Activated CD8-positive, alpha-beta memory T cell treated with anti-CD3 and anti-CD28 coated beads, Interleukin-2, amount 50 U/mL, for 48 hours (primary cell): ENCODE measurements at regions not wholly inside any gene's neighbourhood (a gene's known extent, or its start where the extent isn't known, plus 50 kb on each side); places are given as distances from the start of the nearest gene placed in this dataset.

Experiments used
- DNase-seq: peaks from one replicate; pipeline ENCODE4 v3.0.0-alpha.2; 2020

DNA sequence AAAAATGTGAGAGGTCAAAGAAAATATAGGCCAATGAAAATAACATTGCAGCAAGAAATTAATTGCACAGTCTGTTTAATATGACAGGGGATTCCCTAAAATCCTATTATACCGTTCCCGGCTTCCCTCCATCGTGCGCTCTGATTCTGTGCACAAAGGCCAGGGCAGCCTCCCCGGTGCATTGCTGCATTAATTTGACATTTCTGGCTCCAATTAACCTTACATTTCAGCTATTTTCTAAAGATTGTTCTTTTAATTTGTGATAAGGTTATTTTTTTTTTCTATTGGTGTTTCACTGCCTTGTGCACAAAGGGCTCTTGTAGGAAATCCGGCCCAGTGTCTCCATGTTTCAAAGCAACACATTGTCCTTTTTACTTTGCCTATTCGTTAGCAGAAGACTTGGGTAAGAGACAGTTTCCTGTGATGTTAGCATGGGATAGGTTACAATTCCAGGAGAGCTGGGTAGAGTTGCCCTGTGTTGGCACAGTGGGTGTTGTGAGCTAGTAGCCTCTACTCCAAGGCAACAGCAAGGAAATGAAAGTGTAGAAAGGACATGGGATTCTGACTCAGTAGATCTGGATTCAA is 257.3 kb upstream of the IGF1R start:
- DNase-seq, result no peak

DNA sequence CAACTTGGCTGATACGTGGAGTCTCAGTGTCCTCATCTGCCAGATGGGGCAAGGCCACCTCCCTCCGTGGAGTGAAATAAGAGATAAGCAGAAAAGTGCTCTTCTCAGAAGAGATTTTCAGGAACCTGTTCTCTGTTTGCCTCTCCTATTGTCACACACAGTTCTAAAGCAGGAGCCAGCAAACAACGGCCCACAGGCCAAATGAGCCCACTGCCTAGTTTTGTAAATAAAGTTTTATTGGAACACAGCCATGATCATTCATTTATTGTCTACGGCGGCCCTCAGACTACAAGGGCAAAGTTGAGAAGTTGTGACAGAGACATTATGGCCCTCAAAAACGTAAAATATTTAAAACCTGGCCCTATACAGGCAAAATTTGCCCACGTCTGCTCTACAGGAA is 256.8 kb upstream of the IGF1R start:
- DNase-seq, result no peak

DNA sequence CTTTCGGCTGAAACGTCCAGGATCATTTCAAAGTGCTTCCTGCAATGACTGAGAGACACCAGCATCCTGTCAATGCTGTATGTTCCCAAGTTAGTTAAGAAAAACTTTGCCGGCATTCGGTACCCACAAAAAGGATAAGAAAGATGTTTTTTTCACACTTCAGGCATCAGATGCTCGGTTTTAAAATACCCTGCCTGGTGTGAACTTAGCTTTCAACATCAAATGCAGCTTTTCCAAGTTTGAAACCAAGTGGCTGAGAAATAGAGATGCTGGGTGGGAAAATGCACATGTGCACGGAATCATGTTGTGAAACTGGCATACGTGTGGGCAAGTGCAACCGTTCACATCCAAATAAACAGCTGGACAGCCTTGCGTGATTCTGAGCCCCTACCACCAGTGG is 254.9 kb upstream of the IGF1R start:
- no peak for DNase-seq

DNA sequence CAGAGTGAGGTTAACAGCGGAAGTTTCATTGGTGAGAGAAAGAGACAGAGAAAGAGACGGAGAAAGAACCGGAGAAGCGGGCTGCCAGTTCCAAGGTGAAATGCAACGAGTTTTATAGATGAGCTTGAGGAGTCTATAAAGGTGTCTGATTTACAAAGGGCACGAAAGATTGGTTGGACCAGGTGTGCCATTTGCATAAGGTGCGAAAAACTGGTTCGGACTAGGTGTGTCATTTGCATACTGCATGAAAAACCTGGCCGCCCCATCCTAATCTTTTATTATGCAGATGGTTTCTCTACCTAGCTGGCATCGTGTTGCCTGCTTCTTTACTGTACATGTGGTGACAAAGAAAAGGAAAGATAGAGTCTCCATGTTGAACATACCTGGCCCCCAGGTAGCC is 253.8 kb upstream of the IGF1R start:
- no peak for DNase-seq

DNA sequence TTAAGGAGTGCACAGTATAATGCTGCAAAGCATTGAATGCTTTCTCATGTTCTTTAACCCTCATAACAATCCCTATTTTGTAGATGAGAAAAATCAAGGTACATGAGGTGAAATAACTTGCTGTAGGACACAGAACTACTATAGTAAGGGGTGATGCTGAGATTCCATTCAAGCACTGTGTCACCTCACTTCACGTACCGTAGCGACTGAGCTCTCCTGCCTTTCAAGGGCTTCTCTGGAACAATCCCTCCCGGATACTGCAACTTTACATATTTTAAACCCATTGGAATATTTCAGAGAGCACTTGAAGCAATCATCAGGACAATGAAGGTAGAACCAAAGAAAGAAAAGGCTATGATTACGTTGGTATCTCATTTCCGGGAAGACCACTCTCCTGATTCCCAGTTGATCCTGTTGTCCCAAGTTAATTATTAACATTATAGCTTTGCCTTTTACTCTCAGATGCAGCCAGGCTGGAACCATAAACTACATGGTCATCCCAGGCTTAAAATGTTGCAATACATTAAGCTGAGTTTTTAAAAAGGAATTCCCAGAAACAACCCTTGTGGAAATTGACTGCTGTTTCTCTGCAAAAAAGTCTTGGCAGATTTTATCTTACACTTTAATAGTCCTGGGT is 252.2 kb upstream of the IGF1R start:
- no peak for DNase-seq

DNA sequence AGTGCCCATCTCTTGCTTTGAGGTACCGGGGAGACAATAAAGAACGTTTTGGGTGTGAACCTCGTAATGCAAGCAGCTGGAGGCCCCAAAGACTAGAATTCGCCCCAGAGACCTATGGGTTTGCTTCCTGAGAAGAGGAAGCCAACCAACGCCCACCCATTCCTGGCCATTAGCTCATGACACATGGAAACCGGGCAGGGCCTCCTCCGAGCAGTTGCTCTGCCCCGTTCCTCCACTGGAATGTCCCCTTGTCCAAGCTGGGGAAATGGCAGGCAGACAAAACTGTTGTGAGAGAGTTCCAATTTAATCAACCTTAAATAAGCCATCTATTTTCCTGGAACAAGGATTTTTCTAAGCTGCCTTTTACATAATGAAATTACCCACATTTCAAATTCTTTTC is 250.9 kb upstream of the IGF1R start:
- DNase-seq, result no peak

DNA sequence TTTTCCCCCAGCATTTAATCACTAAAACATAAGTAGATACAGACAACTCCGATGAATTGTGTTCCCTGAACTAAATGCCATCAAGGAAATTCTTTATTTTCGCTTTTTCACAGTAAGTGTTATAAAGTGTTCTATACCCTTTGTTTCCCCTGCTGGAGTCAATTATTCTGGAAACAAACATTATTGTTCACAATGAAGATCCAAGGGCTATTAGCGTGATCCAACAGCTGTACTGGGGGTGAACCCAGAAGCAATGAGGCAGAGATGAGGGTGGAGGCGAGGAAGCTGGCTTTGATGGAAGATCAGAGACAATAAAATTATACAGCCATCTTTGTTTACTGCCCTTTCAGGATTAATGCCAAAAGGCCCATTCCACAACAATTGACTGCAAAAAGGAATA is 250.3 kb upstream of the IGF1R start:
- DNase-seq, result no peak

DNA sequence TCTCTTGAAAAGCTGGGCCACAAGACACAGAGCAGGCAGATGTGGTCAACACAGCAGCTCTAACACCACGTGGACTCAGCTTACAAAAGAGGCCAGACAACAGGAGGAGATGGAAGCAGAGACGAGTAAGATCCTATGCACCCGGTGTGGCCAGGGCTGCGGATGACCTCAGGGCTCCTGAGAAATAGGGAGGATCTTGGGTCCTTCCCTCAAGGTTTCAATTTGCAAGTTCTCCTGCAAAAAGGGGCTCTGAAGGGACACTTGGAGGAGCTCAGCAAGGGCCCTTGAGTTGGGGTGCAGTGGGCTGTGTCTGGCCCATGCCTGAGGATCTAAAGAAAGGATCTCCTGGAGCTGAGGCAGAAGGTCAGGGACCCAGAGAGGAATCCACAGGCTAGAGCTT is 249.5 kb upstream of the IGF1R start:
- no peak for DNase-seq

DNA sequence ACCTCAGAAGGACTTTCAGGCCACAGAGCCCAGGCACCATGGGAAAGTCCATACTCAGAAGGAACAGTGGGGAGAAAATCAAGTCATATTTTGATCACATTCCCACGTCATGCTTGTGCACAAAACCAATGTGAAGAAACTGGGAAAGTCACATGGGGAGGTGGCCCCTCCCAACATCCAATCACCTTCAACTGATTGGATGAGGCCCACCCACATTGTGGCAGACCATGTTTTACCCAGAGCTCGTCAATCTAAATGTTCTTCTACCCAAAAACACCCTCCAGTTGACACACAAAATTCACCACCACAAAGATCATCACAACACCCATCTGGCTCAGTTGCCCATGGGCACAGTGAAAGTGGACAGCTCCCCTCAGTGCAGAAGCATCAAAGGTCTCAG is 248.2 kb upstream of the IGF1R start:
- DNase-seq, result no peak

DNA sequence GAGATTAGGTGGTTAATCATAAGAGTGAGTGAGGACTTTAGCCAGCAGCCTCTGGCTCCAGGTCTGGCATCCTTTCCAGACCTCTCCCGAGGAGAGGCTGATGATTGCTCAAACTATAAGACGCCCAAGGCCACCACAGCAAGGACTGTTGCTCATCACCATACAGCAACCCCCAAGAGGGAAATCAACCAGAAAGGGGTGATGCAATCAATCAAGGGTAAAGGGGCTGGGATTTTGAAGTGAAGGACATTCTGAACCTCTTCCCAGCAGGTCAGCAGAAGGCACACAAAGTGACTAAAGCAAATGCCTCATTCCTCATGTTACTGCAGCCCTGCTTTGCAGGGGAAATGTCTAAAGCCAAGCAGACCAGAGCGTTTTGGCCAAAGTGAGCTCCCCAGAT is 247.3 kb upstream of the IGF1R start:
- no peak for DNase-seq

DNA sequence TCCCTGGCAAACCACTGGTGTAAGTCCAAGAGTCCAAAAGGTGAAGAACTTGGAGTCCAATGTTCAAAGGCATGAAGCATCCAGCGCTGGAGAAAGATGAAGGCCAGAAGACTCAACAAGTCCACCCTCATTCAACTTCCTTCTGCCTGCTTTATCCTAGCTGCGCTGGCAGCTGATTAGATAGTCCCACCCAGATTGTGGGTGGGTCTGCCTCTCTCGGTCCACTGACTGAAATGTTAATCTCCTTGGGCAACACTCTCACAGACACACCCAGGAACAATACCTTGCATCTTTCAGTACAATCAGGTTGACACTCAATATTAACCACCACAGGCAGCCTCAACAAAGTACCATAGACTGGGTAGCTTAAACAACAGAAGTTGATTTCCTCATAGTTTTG is 245.9 kb upstream of the IGF1R start:
- DNase-seq, result no peak

DNA sequence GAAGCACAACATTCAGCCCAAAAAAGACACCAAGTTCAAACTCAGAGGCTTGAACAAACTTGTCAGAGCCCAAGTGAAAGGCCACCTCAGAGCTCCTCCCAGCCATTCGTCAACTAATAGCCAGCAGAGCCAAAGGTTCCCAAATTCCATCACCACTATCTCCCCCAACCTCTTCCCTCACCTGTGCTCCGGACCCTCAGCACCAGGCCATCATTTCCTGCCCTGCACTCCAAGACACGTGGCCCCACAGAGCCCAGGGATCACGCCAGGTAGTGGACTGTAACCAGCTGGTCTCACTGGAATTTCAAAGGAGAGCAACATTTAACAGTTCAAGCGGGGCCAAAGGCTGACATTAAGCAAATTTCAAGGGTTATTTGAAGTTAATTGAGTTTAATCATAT is 245.2 kb upstream of the IGF1R start:
- no peak for DNase-seq

DNA sequence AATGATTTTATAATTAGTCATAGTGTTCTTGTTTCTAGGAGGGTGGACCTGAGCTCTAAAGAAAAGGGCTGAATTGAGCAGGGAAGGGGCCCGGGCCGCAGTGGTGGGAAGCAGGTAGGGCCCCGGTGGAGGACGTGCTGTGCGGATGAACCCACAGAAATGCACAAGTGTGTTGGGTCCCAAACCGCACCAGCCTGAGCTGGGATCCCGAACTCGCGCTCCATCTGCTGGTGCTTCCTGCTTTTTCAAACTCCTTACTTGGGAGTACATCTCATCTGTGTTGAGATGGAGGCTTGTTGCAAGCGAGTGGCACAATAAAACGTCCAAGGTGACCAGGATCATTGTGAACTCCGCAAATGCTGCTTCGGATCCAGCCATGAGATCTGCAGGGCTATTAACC is 244.8 kb upstream of the IGF1R start:
- no peak for DNase-seq

DNA sequence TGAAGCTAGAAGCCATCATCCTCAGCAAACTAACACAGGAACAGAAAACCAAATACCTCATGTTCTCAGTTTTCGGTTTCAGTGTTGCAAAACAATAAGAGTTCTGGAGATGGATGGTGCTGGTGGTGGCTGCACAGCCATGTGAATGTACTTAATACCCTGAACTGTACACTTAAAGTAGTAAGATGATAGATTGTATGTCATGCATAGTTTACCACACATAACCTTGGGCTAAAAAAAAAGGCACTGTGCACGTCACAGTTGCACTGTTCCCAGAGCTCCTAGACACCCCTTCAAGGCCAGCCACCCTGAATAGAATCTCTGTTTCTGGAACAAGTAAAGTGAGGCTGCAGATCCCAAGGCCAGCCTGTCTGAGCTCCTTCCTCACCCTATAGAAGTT is 243.3 kb upstream of the IGF1R start:
- no peak for DNase-seq

DNA sequence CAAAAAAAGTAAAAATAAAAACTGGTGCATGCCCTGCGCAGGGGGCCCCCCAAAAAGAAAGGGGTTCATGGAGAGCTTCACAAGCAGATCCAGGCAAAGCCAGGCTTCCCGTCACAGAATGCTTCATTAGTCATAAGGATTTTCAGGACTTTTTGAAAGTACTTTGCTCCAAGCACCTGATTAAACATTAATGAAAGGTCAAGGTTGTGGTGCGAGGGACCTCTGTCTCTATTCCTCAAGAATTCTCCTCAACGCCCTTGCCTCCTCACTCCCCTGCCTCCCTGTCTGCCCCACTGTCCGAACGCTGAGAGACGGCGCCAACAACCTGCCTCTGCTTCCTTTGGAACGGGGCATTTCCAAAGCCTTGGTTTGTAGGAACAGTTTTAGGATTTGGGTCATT is 240.1 kb upstream of the IGF1R start:
- no peak for DNase-seq

DNA sequence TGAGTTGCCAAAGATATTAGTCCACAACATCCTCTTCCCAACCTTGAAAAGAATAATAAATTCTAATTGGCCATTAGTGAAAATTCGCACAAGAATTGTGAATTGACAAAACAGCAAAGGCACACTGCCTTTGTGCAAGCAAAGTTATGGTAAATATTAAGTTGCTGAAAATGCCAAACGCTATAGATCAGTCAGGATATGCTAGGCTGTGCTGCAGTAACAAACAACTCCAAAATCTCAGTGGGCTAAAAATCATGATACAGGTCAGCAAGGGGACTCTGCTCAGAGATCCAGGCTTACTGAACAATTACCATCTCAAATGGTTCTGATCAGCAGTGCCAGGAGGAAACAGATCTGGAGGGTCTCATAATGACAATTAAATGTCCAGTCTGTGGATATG is 238.0 kb upstream of the IGF1R start:
- DNase-seq, result no peak

DNA sequence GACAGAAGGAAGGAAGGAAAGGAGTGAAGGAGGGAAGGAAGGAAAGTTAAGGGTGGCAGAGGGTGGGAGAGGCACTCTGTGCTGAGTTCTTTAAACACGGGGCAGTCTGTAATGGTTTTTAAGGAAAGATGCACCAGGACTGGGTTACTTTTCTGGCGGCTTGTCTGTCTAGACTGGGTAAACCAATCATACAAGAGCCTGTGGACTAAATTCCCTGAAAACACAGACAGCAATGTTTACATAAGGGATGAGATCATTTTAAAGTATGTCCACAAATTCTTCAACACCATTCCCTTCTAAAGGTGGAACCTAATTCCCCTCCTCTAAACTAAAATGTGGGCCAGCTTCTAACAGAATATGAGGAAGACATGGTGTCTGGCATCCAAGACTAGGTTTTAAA is 235.5 kb upstream of the IGF1R start:
- no peak for DNase-seq

DNA sequence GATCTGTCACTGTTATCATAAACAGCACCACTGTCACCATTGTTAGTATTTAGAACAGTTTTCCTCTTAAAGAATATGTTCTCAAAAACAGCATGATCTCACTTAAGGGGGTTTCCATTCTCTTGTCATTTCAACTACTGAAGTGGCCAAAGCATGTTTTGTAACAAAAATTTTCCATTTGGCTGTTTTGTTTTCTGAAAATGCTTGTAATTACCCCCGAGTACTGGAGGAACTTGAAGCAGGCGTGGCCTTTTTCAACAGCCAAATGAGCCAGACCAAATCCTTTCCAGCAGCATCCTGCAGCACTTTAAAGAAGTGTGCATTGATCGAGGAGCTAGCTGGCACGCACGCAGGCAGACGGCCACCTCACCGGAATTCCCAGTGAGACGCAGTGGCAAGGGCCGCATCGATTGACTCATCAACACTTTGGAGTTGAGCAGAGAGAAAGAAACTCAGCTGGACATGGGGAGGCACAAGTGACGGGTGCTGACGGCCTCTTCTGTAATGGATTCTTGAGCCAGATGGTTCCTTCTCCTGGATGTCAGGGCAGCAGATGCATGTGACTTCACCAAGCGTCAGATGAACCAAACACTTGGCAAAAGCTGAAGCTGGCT is 234.3 kb upstream of the IGF1R start:
- no peak for DNase-seq

DNA sequence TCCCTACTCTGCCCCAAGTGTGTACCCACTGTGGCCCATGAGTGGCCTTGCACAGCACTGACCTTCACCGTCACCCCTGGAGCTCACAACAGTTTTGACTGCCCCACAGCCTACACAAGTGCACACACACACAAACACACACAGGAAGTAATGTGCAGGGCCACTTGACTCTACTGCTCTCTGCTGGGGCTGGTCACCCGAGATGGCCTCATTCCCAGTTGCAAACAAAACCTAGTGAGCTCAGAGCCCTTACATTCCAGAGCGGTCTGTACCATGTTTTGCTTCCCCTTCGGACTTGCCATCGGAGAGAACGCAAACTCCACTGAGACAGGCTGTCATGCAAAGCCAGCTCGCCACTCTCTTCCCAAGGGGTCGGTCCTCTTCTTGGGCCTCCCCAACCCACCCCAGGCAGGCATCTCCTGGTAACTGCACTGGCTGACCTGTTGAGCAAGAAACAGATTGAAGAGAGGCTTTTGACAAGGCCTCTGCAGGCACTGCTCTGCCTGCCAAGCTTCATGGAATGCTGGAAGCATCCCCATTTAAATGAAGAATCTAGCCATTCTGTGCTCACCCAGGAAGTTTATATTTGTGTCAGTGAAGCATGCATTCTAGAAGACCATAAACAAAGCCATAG is 232.0 kb upstream of the IGF1R start:
- no peak for DNase-seq

DNA sequence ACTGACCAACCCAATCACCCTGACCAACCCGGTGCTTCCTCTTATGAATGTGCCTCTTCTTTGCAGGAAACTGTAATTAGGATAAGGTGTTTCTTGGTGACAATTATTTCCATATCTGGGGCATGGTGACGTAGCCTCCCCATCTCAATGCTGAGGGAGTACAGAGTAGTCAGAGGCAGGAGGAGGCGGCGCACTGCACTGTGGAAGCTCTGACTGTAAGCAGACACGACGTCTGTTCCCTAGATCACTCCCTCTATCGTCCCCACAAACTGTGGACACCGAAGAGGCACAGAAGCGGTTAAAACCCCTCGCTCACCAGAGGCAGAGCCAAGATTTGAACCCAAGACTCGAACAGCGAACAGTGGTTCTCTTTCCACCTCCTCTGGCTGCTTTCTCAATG is 231.0 kb upstream of the IGF1R start:
- no peak for DNase-seq

DNA sequence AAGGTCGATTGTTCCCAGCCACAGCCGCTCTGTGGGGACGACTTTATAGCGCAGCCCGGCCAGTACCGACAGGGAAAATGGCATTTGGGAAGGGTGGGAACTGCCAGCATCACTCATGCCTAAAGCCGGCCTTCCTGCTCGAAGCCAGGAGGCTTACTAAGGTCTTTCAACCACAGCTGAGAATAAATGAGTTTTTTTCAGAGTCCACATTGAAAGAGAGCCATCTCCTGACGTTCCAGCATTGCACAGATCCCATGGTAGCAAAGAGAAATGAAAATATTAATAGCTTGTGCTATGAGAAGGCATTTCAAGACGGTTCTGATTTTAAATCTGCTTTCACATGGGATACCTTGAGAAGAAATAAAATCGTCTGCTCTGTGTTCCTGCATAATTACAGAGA is 230.2 kb upstream of the IGF1R start:
- no peak for DNase-seq

DNA sequence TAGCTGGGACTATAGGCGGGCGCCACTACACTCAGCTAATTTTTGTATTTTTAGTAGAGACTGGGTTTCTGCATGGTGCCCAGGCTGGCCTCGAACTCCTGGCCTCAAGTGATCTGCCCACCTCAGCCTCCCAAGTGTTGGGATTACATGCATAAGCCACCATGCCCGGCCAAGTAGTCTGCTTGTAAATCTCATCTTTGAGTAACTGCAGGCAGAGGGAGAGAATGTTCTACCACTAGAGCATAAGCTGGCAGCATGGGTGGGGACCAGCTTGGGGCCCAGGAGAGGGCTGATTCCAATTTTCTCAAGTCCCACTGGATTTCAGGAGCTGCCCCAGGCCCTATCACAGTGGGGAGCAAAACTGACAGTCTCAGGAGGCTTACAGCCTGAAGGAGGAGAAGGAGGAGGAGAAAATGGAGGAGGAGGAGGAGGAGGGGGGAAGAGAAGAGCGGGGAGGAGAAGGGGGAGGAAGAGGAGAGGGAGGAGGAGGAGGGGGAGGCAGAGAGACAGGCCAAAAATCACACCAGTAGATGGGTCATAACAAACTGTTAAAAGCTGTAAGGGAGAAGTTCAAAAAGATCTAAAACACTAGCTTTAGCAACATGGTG is 229.1 kb upstream of the IGF1R start:
- DNase-seq, result no peak

DNA sequence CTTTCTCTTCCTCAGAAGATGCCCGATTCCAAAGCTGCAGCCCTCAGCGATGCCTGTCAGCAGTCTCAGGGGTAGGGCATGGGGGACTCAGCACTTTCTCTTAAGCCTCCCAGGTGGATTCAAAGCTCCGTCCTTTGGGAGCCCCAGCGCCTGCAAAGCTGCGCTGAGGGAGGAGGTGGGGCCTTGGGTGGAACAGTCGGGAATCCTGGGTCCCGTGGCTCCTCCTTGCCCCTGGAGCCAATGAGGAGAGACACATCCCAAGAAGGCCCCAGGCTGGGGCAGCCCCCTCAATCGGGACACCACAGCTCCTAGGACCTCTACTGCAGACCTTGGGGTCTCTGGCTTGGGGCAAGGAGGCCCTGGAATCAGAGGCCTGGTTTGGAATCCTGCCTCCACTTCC is 227.5 kb upstream of the IGF1R start:
- no peak for DNase-seq
